ENCODE measurements at regions not wholly inside any gene's neighbourhood (a gene's known extent, or its start where the extent isn't known, plus 50 kb on each side); places are given as distances from the start of the nearest gene placed in this dataset.

- no peak for TF ChIP-seq EZH2phosphoT487 (IDR thresholded peaks at IDR 0.05; ENCODE audit: insufficient read depth, low read depth)
- no peak for TF ChIP-seq EZH2 (IDR thresholded peaks at IDR 0.05; ENCODE audit: insufficient read depth, poor library complexity, severe bottlenecking)
These were observed 526.2 kb downstream of the SUCLA2 start for GRCh38 chr13:47474839-47475238.
